Ovary (tissue), 7 donors: ENCODE measurements at regions not wholly inside any gene's neighbourhood (a gene's known extent, or its start where the extent isn't known, plus 50 kb on each side); places are given as distances from the start of the nearest gene placed in this dataset.
"Not testable (repeated sequence)": the region's sequence is repeated elsewhere in the genome, so short reads cannot be mapped to it uniquely, and the experiment has no call there.

ENCODE experiments used
- DNase-seq, 5 donors: peaks; one replicate each; pipeline ENCODE4 v3.0.0-alpha.2; 2019 to 2020
- H3K27ac ChIP-seq, 2 donors: fragments of 200-600 bp; one replicate each; pipeline versions ENCODE4 v1.5.1 to v1.8.0; 2019 to 2022
- H3K27me3 ChIP-seq: fragments of 200-600 bp; one replicate; pipeline ENCODE4 v1.8.0; 2022
- H3K36me3 ChIP-seq: fragments of 200-600 bp; sonication (generic); one replicate; pipeline ENCODE4 v1.5.1; 2019
- H3K4me1 ChIP-seq: one replicate; pipeline ENCODE4 v1.8.1; 2013; ENCODE audit warnings: mild to moderate bottlenecking, moderate library complexity; ENCODE audit not compliant: insufficient read depth
- H3K4me3 ChIP-seq: fragments of 200-600 bp; sonication (generic); one replicate; pipeline ENCODE4 v1.5.1; 2017
- H3K9me3 ChIP-seq, 2 donors: fragments of 200-600 bp in 1 of 2; sonication (generic) in 1 of 2; one replicate each; pipeline versions ENCODE4 v1.5.1 to v1.8.1; 2013 to 2019; ENCODE audit warnings: mild to moderate bottlenecking in 1 of 2, moderate library complexity in 1 of 2
- EP300 ChIP-seq: sonication (generic); formaldehyde crosslinking; IDR thresholded peaks from one replicate; pipeline ENCODE4 v1.6.1; 2017; ENCODE audit warnings: antibody characterized with exemption
- POLR2A ChIP-seq: fragments of 450-650 bp; IDR thresholded peaks from one replicate; pipeline ENCODE4 v1.6.1; 2017; ENCODE audit warnings: antibody characterized with exemption, mild to moderate bottlenecking, moderate library complexity
- WGBS, 3 donors: extraction: QIAGEN DNeasy Blood & Tissue Kit in 1 of 3; methylation state at CpG; one replicate each; pipeline versions ENCODE4 v1.1.5 to v1.1.7; 2013 to 2017; 5-methylcytosine and 5-hydroxymethylcytosine counted together
- intact Hi-C, 4 donors: fragments of 100-400 bp; cut with DNase I; formaldehyde crosslinking; loops; one replicate each; pipeline versions ENCODE4 v1.11.0 to v1.15.1; 2022 to 2023
- TF ChIP-seq, protein P1 (sequence below), 3 donors: fragments of 450-650 bp in 2 of 3; fragments of 200-600 bp in 1 of 3; IDR thresholded peaks; one replicate each; pipeline versions ENCODE4 v1.5.1 to v1.8.0; 2016 to 2022; ENCODE audit warnings: antibody characterized with exemption in 3 of 3, mild to moderate bottlenecking in 1 of 3
- donor health status: DM: no; HTN: no; CAD: no; lungs with moderate emphysema.
- donor health status: DM: no; HTN: no; CAD: no.
- donor health status: Bipolar disorder and iron deficiency.
- donor health status: DM: no; HTN: no; CAD: no.
- donor health status: DM: yes; HTN: yes; CAD: no.

DNA sequence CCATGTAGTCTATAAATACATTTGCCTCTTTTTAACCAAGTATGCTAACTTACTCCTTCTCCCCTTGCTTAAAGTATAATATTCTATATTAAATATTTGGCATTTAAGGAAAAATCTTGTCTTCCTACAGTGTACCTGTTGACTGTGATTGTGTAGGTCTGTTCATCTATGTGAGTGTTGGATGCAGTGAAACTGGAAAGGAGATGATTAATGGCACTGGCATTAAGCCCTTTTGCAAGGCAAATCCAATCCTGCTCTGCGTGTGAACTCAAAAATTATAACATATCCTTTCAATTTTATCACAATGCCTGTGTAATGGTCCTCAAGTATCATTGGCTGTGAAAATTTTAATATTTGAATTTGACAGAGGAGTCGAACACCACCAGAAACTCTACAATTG is 565.0 kb downstream of the KCNT2 start:
- Histone ChIP-seq H3K36me3 (no peaks in the 10 kb centered on the region), H3K4me3 (no peak overlapping the region), H3K27ac (no peak overlapping the region), H3K27me3 (no peaks in the 10 kb centered on the region), H3K4me1 (no peaks in the 10 kb centered on the region), H3K9me3 (no peaks in the 10 kb centered on the region)
- TF ChIP-seq POLR2A, result no peak
- no peak for TF ChIP-seq EP300
- TF ChIP-seq, protein P1, sequence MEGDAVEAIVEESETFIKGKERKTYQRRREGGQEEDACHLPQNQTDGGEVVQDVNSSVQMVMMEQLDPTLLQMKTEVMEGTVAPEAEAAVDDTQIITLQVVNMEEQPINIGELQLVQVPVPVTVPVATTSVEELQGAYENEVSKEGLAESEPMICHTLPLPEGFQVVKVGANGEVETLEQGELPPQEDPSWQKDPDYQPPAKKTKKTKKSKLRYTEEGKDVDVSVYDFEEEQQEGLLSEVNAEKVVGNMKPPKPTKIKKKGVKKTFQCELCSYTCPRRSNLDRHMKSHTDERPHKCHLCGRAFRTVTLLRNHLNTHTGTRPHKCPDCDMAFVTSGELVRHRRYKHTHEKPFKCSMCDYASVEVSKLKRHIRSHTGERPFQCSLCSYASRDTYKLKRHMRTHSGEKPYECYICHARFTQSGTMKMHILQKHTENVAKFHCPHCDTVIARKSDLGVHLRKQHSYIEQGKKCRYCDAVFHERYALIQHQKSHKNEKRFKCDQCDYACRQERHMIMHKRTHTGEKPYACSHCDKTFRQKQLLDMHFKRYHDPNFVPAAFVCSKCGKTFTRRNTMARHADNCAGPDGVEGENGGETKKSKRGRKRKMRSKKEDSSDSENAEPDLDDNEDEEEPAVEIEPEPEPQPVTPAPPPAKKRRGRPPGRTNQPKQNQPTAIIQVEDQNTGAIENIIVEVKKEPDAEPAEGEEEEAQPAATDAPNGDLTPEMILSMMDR (IDR thresholded peaks at IDR 0.05), result no peak
- 73 to 83% (median 83%) methylated on average over 2 of the region's 2 CpGs for WGBS, 3 donors
- intact Hi-C loops, result no loop called here
- no peak for DNase-seq

DNA sequence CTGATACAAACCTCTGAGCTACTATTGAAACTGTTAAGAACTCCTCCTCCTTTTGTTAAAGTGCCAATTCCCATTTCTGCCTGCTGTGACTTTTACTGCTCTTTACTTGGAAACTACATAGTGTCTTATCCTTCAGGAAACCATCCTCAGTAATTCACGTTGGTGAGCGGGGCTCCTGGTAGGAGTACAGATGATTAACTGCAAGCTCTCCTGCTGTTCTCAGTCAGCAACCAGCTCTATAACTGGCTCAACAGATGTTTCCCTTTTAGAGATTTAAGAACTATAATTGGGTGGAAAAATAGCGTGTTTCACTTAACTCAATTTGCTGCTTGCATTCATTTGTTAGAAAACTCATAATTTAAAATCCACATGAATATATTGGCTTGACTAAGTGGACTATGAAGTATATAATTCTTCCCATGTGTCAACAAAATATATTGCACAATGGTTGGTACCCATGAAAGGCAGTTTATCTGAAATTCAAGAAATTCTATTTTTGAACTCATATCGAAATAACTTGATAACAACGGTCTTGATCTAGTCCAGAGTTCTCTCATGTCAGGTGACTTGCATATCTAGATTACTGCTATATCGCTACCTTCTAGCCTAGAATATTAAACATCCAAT is 574.0 kb downstream of the KCNT2 start:
- H3K27me3 ChIP-seq, result no peaks in the 10 kb centered on the region
- no peak for DNase-seq
- H3K4me3 ChIP-seq, result no peak overlapping the region
- intact Hi-C loops, result no loop called here
- H3K4me1 ChIP-seq, result no peaks in the 10 kb centered on the region
- WGBS, 3 donors, result 26 to 31% (median 30%) methylated on average over 6 of the region's 6 CpGs
- no peak overlapping the region for H3K27ac ChIP-seq
- H3K9me3 ChIP-seq, result no peaks in the 10 kb centered on the region
- H3K36me3 ChIP-seq, result no peaks in the 10 kb centered on the region
- TF ChIP-seq, protein P1 (IDR thresholded peaks at IDR 0.05), result no peak
- no peak for TF ChIP-seq POLR2A
- TF ChIP-seq EP300, result no peak

DNA sequence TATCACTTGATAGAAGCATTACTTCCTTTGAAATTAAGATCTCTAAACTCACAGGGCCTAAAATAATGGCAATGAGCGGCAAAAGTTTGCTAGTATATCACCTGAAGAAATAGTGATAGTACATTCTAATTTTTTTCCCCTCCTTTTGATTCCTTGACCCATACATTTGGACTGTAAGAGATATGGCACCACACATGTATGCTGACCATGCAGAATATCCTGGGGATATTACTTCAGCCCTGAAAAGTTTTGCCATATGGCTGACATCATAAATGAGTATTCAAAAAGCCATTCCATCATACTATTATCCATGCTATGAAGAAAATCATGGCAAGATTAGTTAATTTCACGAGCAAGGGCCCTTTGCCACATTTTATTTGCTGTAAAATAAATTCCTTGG is 576.9 kb downstream of the KCNT2 start:
- H3K36me3 ChIP-seq, H3K4me1 ChIP-seq, H3K27me3 ChIP-seq, H3K9me3 ChIP-seq, intact Hi-C loops, H3K4me3 ChIP-seq, H3K27ac ChIP-seq, DNase-seq: not testable (repeated sequence)
- WGBS, 3 donors, result 76 to 80% (median 79%) methylated on average over 2 of the region's 2 CpGs

DNA sequence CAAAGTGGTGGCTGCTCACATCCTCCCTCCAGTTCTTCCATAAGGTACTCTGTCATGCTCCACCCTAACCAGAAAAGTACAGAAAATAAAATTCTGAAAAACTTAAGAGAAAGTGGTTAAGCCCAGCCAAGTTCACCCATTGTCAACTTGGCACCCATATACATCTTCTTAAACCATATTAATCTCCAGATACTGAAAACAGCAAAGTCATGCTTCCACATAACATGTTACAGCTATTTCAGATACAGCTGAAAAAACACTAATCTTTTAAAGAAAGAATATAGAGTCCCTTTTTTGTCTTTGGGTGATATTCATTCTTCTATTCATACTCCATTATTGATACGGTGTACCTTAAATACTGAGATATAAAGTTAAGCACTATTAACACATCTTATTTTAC is 577.8 kb downstream of the KCNT2 start:
- Histone ChIP-seq H3K36me3 (no peaks in the 10 kb centered on the region), H3K4me1 (no peaks in the 10 kb centered on the region), H3K27me3 (no peaks in the 10 kb centered on the region), H3K4me3 (no peak overlapping the region), H3K9me3 (no peaks in the 10 kb centered on the region), H3K27ac (no peak overlapping the region)
- WGBS, 3 donors, result 86 to 98% (median 92%) methylated on average over 1 of the region's 1 CpG
- TF ChIP-seq POLR2A, result no peak
- TF ChIP-seq, protein P1 (IDR thresholded peaks at IDR 0.05), result no peak
- no peak for TF ChIP-seq EP300
- intact Hi-C loops, result no loop called here
- DNase-seq, result no peak

DNA sequence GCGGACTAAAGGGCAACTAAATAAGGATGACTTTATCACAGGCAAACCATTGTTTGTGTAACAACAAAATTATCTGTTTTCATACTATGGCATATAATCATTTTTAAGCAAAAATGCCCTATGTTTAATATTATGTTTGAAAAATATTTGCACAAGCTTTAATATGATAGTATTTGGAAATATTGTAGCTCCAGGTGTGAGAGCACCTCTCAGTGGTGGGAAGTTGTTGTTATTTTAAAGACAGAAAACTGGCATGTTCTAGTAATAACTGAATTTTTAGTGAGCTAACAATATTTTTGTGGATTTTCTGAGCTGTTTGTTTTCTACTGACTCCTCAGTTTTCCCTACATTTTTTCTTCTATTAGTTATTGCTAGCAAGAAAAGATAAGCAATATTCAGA is 578.8 kb downstream of the KCNT2 start:
- no peak for DNase-seq
- intact Hi-C loops, result no loop called here
- TF ChIP-seq, protein P1 (IDR thresholded peaks at IDR 0.05), result no peak
- TF ChIP-seq POLR2A, result no peak
- no peak for TF ChIP-seq EP300
- Histone ChIP-seq H3K4me3 (no peak overlapping the region), H3K9me3 (no peaks in the 10 kb centered on the region), H3K27ac (no peak overlapping the region), H3K4me1 (no peaks in the 10 kb centered on the region), H3K36me3 (no peaks in the 10 kb centered on the region), H3K27me3 (no peaks in the 10 kb centered on the region)
- 23 to 63% (median 34%) methylated on average over 1 of the region's 1 CpG for WGBS, 3 donors
